Adrenal gland (tissue), 5 donors: ENCODE measurements at regions not wholly inside any gene's neighbourhood (a gene's known extent, or its start where the extent isn't known, plus 50 kb on each side); places are given as distances from the start of the nearest gene placed in this dataset.
"Not testable (repeated sequence)": the region's sequence is repeated elsewhere in the genome, so short reads cannot be mapped to it uniquely, and the experiment has no call there.

Source experiments
- CTCF ChIP-seq, 6 experiments: fragments of 450-650 bp in 4 of 6; fragments of 200-600 bp in 2 of 6; sonication (generic) in 1 of 6; IDR thresholded peaks; 1 replicate in 5 of 6; 2 replicates in 1 of 6; pipeline versions ENCODE4 v1.5.1 to v1.8.0; 2016 to 2021; ENCODE audit warnings: antibody characterized with exemption in 6 of 6, mild to moderate bottlenecking in 2 of 6, moderate library complexity in 1 of 6
- POLR2A ChIP-seq, 2 donors: fragments of 450-650 bp; IDR thresholded peaks; one replicate each; pipeline ENCODE4 v1.6.1; 2017; ENCODE audit warnings: antibody characterized with exemption in 2 of 2, mild to moderate bottlenecking in 2 of 2, moderate library complexity in 1 of 2
- donor health status: DM: no; HTN: no; CAD: no.

GRCh38 chr12:124373701-124374100 lies 78.8 kb downstream of the RFLNA start:
- not testable (repeated sequence) for TF ChIP-seq CTCF, POLR2A (IDR thresholded peaks at IDR 0.05)
